ENCODE measurements at regions not wholly inside any gene's neighbourhood (a gene's known extent, or its start where the extent isn't known, plus 50 kb on each side); places are given as distances from the start of the nearest gene placed in this dataset.

DNA sequence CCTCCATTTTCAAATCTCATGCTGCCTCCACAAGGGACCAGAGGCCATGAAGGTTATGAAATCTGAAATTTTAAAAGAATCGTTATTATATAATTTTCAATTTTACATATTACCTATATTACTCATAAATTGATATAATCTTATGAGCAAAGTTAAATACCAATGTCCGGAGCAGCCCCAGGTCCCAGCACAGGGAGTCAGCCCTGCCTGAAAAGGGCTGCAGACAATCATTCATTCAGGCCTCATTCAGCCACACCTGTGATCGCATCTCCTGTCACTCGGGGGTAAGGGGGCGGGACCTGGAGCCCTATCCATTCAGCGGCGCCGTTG, 172.5 kb downstream of the AHSP start:
- Histone ChIP-seq H3K4me3 (replicated peaks in 1 of 2; ENCODE audit: low read depth in 1 of 2, low read length in 2 of 2) (peak overlapping the region; percentile 91 to 92), H2AFZ (ENCODE audit: low read depth, low read length, poor library complexity, severe bottlenecking) (no peak overlapping the region), H3K79me2 (ENCODE audit: insufficient read depth, low read length) (peaks cover 26% of the 10 kb centered on the region), H3K27ac (ENCODE audit: low read depth, low read length) (peak overlapping the region; percentile 68), H3K4me2 (ENCODE audit: low read length) (peak overlapping the region; percentile 81), H4K20me1 (ENCODE audit: insufficient read depth) (peaks cover 5% of the 10 kb centered on the region; the same call in 1 of the 2 replicates), H3K27me3 (ENCODE audit: insufficient read depth, low read length) (no peaks in the 10 kb centered on the region), H3K9me2 (ENCODE audit: insufficient read depth) (no peaks in the 10 kb centered on the region), H3K36me3 (ENCODE audit: control insufficient read depth in 1 of 2, insufficient read depth in 2 of 2, low read length in 2 of 2) (peaks cover 15 to 22% of the 10 kb centered on the region in 2 experiments; a peak in 3 of 4 replicates), H3K9me3 (ENCODE audit: control insufficient read depth in 1 of 2, insufficient read depth in 1 of 2, low read depth in 1 of 2, low read length in 2 of 2) (no peaks in the 10 kb centered on the region), H3K4me1 (ENCODE audit: control insufficient read depth in 1 of 2, insufficient read depth in 2 of 2, low read length in 2 of 2) (peaks cover 8 to 15% of the 10 kb centered on the region in 2 experiments; a peak in 3 of 4 replicates), H3K9ac (ENCODE audit: low read length) (peak overlapping the region; percentile 83; the same call in 1 of the 2 replicates)
- RAD21 ChIA-PET (ENCODE audit: low non-redundant PET in 1 of 2, low total read pairs in 2 of 2, uncharacterized antibody in 2 of 2, unreplicated experiment in 2 of 2) = no interaction called here
- CTCF ChIA-PET = interaction anchor here (2.6 kb wide), 1 partner anchor 13 kb away, joined by 6 read pairs; a partner anchor contains a TSS
- TF ChIP-seq POLR2AphosphoS5 (IDR thresholded peaks at IDR 0.05; ENCODE audit: low read depth, low read length) (no peak), EZH2 (IDR thresholded peaks at IDR 0.05) (no peak)
- ATAC-seq = peak; percentile 99
- peak; percentile 82 for DNase-seq (ENCODE audit: low read depth, low spot score)
- POLR2A ChIA-PET = interaction anchor here (1.3 kb wide), 1 partner anchor 13 kb away, joined by 5 read pairs; a partner anchor contains a TSS
- intact Hi-C loops (cut with micrococcal nuclease) = no loop called here
- BruUV-seq (replicated peaks) = no TSS peak

DNA sequence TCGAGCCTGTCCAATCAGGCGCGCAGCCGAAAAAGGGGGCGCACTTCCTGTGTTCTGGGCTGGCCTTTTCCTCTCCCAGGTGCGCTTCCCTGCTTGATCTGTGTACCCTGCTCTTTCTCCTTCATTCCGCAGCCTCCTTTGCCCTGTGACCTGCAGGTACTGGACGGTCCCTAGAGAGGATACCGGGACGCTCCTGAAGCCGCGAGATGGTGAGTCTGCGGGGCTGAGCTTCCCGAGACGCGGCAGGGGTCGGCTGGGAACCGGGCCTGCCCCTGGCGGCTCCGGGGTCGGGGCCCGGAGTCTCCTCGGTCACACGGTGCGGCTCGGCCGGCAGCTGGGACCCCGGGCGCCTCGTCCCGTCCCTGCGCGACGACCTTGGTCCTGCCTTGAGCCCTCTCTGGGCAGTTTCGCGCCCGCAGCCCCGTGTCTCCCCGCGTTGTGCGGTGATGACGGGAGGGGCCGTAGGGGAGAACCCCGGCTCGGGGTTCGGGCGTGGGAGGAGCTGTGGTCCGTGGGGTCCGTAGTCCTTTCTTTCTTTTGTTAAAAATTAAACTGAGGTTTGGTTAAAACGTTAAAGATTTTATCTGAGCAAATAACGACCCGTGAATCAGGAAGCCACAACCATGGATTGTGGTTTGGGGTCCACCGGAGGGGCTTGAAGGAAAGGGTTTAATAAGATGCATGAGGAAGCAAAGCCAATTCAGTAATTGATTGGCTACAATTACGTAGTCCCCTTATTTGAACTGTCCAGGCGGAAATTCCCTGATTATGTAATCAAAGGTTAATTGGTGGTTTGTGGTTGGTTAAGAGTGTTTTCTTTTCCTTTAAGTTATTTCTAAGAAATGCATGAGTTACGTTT, 172.8 kb upstream of the ZNF267 start:
- ChIA-PET POLR2A (interaction anchor here (1.3 kb wide), 1 partner anchor 12 kb away, joined by 5 read pairs; a partner anchor contains a TSS), CTCF (interaction anchor here (2.6 kb wide), 1 partner anchor 12 kb away, joined by 6 read pairs; a partner anchor contains a TSS)
- peak; percentile 49 for ATAC-seq
- TF ChIP-seq SIN3A (IDR thresholded peaks at IDR 0.05; ENCODE audit: low read depth) = no peak; the same call in 1 of the 2 replicates
- TF ChIP-seq POLR2AphosphoS5 (IDR thresholded peaks at IDR 0.05; ENCODE audit: low read depth, low read length) = peak; percentile 81
- no peak for TF ChIP-seq EZH2 (IDR thresholded peaks at IDR 0.05)
- no peak for TF ChIP-seq FOSL1 (IDR thresholded peaks at IDR 0.05; ENCODE audit: low read depth)
- TF ChIP-seq ZBTB33 (IDR thresholded peaks at IDR 0.05; ENCODE audit: extremely low read depth, insufficient replicate concordance, low read length) = no peak
- TF ChIP-seq, protein P1, sequence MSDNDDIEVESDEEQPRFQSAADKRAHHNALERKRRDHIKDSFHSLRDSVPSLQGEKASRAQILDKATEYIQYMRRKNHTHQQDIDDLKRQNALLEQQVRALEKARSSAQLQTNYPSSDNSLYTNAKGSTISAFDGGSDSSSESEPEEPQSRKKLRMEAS (IDR thresholded peaks at IDR 0.05) = no peak
- peak; percentile 75 for TF ChIP-seq ZFX (IDR thresholded peaks at IDR 0.05)
- TF ChIP-seq ATF3 (IDR thresholded peaks at IDR 0.05) = no peak
- no peak for TF ChIP-seq EGR1 (IDR thresholded peaks at IDR 0.05; ENCODE audit: low read depth)
- no peak for TF ChIP-seq EZH2phosphoT487 (IDR thresholded peaks at IDR 0.05; ENCODE audit: borderline replicate concordance)
- TF ChIP-seq POLR2A (IDR thresholded peaks at IDR 0.05; ENCODE audit: borderline replicate concordance, extremely low read depth, insufficient read depth, insufficient read length) = no peak
- TF ChIP-seq CBX3 (IDR thresholded peaks at IDR 0.05; ENCODE audit: low read depth) = no peak
- no peak for TF ChIP-seq REST (IDR thresholded peaks at IDR 0.05; ENCODE audit: low read depth)

More for the DNA sequence above, 172.8 kb upstream of the ZNF267 start:
- H3K9me3 ChIP-seq (ENCODE audit: control insufficient read depth in 1 of 2, insufficient read depth in 1 of 2, low read depth in 1 of 2, low read length in 2 of 2) = no peaks in the 10 kb centered on the region
- RAD21 ChIA-PET (ENCODE audit: low non-redundant PET in 1 of 2, low total read pairs in 2 of 2, uncharacterized antibody in 2 of 2, unreplicated experiment in 2 of 2) = no interaction called here
- H3K36me3 ChIP-seq (ENCODE audit: control insufficient read depth in 1 of 2, insufficient read depth in 2 of 2, low read length in 2 of 2) = peaks cover 16 to 24% of the 10 kb centered on the region in 2 experiments; a peak in 3 of 4 replicates
- H3K4me2 ChIP-seq (ENCODE audit: low read length) = peak overlapping the region; percentile 81
- H3K9me2 ChIP-seq (ENCODE audit: insufficient read depth) = no peaks in the 10 kb centered on the region
- peak overlapping the region; percentile 68 for H3K27ac ChIP-seq (ENCODE audit: low read depth, low read length)
- peak overlapping the region; percentile 83 for H3K9ac ChIP-seq (ENCODE audit: low read length)
- H4K20me1 ChIP-seq (ENCODE audit: insufficient read depth) = peaks cover 5% of the 10 kb centered on the region; the same call in 1 of the 2 replicates
- BruUV-seq (replicated peaks) = no TSS peak
- peak overlapping the region; percentile 91 to 92 for H3K4me3 ChIP-seq (replicated peaks in 1 of 2; ENCODE audit: low read depth in 1 of 2, low read length in 2 of 2)
- DNase-seq (ENCODE audit: low read depth, low spot score) = no peak
- H3K79me2 ChIP-seq (ENCODE audit: insufficient read depth, low read length) = peaks cover 26% of the 10 kb centered on the region
- no peak overlapping the region for H2AFZ ChIP-seq (ENCODE audit: low read depth, low read length, poor library complexity, severe bottlenecking)
- H3K4me1 ChIP-seq (ENCODE audit: control insufficient read depth in 1 of 2, insufficient read depth in 2 of 2, low read length in 2 of 2) = peaks cover 8 to 15% of the 10 kb centered on the region in 2 experiments; a peak in 3 of 4 replicates
- intact Hi-C loops (cut with micrococcal nuclease) = no loop called here
- no peaks in the 10 kb centered on the region for H3K27me3 ChIP-seq (ENCODE audit: insufficient read depth, low read length)

All from HCT116 (cell line).